NCI-H2227 (cell line): ENCODE measurements at regions not wholly inside any gene's neighbourhood (a gene's known extent, or its start where the extent isn't known, plus 50 kb on each side); places are given as distances from the start of the nearest gene placed in this dataset.
"Not testable (repeated sequence)": the region's sequence is repeated elsewhere in the genome, so short reads cannot be mapped to it uniquely, and the experiment has no call there.

Experiments
- DNase-seq: peaks from one replicate; lab custom pipeline; 2025; ENCODE audit not compliant: unreplicated experiment; lab: John Stamatoyannopoulos, UW

DNA sequence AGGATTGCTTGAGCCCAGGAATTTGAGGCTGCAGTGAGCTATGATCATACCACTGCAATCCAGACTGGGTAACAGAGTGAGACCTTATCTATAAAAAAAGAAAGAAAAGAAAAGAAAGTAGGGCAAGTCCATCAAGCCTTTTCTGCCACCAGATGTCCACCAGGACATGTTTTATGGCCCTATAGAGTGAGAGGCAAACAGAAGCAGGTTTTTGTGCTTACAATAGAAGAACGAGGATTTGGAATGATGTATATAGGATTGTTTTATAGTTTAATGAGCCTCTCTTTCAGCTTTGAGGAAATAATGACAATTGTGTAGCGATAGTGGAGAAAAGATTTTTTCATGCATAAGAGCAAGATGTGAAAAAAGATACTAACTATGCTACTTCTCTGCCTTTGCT lies 480.5 kb downstream of the KLF12 start:
- DNase-seq, result no peak

DNA sequence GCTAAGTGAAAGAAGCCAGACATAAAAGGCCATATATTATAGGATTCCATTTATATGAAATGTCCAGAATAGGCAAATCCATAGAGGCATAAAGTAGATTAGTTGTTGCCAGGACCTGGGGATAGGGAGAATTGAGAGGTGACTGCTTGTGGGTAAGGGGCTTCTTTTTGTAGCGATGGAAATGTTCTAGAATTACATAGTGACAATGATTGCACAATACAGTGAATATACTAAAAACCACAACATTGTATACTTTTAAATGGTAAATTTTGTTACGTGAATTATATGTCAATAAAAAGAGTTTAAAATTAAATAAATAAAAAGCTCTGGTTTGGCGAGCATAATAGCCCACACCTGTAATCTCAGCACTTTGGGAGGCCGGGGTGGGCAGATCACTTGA lies 486.8 kb downstream of the KLF12 start:
- DNase-seq, result no peak

DNA sequence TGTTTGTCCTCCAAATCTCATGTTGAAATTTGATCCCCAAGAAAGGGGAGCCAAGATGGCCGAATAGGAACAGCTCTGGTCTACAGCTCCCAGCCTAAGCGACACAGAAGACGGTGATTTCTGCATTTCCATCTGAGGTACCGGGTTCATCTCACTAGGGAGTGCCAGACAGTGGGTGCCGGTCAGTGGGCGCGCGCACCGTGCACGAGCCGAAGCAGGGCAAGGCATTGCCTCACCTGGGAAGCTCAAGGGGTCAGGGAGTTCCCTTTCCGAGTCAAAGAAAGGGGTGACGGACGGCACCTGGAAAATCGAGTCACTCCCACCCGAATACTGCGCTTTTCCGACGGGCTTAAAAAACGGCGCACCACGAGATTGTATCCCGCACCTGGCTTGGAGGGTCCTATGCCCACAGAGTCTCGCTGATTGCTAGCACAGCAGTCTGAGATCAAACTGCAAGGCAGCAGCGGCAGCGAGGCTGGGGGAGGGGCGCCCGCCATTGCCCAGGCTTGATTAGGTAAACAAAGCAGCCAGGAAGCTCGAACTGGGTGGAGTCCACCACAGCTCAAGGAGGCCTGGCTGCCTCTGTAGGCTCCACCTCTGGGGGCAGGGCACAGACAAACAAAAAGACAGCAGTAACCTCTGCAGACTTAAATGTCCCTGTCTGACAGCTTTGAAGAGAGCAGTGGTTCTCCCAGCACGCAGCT lies 493.6 kb downstream of the KLF12 start:
- DNase-seq, result not testable (repeated sequence)

DNA sequence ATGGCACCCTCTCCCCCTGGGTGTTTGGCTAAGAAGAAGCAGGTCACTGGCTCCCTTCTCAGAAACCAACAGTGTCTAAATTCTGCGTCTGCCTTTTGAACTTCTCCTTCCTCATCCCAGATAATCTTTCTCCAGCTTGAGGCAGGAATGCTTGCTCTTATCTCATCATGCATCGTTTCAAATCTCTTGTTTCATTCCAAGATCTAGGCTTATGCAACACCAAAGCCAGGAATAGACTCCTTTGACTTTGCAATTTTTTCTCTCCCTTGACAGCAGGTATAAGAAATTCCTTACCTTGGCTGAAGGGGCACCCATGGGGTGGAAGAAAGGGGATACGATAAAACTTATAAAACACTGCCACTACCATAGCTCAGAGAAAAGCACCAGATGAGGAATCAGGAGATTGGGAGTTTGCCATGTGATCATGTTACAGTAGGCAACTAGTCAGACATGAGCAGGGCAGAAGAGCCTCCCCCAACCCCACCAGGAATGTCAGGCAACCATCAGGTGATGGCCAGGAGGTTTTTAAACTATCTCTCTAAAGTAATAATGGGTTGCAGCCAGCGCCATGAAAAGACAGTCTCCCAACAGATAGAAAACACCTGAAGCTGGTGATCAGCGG lies 498.9 kb downstream of the KLF12 start:
- no peak for DNase-seq

DNA sequence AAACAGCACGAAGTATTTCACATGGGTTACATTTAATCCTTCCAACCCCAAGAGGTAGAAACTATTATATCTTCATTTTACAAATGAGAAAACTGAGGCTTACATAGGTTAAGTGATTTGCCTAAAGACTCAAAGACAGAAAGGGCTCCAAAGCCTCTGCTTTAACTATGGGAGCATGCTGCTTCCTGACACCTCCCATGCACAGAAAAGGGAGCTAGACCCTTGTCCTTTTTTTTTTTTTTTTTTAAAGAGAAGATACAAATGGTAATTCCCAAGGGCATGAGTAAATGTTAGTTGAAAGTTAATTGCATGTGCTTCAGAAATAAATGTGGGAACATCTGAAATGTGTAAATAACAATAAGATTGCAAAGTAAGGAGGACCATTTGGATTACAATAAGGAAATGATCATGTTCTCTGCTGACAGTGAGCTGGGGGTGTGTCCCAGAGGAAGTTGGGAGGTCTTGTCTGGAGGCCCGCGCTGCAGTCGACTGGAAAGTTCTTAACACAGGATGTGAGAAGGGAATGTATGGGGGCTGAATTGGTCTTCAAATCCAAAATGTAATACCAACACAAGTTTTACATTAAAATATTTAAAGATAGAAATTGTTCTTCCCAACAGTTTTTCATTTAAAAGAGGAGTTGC lies 500.3 kb downstream of the KLF12 start:
- no peak for DNase-seq

DNA sequence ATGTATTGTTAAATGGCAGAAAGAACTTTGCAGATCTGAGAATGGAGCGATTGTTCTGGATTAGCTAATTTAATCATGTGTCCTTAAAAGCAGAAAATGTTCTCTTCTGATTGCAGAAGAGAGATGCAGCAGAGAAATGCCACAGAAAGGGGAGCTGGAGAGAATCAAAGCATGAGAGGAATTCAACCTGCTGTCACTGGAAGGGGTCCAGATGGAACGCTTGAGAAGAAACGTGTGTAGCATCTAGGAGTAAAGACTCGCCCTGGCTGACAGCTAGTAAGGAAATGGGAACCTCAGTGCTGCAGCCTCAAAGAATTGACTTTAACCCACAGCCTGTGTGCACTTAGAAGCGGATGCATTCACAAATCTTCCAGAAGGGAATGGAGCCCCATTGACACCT lies 502.8 kb downstream of the KLF12 start:
- no peak for DNase-seq

DNA sequence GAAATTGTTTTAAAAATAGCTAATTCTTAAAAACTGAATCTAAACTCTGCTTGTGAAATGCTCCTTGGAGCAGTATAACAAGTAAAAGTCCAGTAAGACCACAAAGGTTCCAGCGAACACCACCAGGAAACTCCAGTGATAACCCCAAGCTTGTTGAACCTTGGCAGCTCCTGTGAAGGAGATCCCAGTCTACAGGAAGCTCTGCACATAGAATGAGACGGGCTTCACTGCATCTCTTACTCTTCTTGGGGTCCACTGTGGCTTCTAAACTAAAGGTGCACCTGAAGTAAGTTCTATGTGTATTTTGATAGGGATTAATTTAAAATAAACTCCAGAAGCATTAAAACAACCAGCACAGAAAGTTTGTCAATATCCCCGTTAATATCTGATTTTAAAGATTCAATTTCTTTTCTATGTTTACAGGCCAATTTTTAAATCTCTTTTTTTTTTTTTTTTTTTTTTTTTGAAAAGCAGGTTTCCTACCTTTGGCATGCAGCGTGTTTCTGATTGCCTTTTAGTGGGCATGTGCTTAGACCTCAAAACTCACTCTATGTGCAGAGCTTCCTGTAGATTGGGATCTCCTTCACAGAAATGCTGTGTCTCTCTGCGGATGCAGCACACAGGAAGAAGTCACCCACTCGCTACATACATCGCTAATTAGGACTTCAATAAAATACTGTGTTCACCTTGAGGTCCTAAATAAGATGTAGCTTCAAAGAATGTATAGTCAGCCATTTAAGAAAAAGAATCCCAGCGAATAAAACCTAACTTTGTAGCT lies 508.5 kb downstream of the KLF12 start:
- no peak for DNase-seq

DNA sequence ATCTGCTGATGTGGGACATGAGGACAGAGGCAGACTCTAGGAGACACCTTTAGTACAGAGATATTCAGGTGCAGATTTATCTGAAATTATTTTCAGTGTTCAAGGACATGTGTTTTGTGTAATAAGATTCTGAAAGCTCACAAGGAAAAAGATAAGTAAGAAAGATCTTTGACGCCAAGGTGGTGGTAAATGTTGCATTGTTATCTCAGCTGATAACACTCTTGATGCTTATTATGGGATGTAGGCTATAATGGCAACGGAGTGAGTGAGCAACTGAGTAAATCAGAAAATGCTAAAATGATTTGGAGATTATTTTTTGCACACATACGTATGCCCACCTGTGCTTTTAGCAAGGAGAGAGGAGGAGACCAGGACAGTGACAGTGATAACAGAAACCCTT lies 510.9 kb downstream of the KLF12 start:
- no peak for DNase-seq

DNA sequence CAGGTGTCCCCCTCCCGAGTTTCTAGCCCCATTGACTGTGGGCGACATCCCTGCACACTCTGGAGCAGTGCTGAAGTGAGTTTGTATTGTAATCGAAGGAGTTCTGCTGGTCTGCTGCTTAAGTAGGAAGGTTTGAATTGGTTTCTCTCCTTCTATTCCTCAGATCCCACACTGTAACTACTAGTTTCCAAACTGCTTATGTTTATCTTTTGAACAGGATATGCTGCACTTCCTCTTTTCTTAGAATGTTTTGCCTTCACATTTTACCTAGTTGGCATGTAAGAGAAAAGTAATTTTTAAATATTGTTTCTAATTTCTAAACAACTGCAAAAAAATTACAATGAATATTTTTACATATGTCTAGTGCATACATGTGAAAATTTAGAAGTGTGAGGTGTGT lies 511.8 kb downstream of the KLF12 start:
- DNase-seq, result no peak

DNA sequence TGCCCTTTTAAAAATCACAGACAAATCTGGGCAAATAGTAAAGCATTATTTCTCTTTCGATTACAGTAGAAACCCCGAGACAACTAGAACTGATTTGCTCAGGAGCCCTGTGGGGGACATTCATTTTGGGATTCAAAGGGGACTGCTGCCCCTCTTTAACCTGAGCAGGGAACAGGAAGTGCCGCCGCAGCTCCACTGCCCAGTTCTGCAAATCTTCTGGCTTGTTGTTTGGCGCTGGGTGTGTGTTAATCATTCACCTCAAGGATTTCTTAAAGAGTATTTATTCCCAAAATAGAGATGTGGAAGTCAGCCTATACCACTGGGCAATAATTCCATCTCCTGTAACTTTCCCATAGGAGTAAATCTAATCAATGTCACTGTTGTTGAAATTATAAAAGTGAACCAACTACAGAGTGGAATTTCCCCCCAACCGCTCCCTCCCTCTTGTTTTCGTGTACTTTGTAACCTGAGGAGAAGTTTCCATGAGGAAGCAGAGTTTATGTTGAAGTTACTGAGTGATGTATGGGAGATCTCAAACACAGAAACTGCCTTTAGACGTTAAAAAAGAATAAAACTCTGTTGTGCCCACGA lies 515.8 kb downstream of the KLF12 start:
- no peak for DNase-seq

DNA sequence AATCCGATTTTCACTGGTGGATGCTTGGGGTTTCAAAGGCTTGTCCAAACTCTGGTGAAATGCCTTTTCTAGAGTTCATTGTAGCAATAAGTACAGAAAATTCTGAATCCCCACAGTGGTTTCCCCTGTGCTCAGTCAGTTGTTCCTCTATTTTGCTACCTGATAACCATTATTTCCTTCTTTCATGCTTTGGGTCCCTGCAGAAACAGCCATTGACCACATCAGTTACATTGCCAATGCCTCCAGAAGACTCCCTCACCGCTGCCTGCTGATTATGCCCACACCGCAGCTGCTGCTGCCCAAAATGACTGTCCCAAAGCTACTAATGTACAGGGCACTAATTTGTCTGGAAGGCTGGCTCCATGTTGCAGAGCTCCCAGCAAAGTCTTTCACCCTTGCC lies 517.3 kb downstream of the KLF12 start:
- no peak for DNase-seq

DNA sequence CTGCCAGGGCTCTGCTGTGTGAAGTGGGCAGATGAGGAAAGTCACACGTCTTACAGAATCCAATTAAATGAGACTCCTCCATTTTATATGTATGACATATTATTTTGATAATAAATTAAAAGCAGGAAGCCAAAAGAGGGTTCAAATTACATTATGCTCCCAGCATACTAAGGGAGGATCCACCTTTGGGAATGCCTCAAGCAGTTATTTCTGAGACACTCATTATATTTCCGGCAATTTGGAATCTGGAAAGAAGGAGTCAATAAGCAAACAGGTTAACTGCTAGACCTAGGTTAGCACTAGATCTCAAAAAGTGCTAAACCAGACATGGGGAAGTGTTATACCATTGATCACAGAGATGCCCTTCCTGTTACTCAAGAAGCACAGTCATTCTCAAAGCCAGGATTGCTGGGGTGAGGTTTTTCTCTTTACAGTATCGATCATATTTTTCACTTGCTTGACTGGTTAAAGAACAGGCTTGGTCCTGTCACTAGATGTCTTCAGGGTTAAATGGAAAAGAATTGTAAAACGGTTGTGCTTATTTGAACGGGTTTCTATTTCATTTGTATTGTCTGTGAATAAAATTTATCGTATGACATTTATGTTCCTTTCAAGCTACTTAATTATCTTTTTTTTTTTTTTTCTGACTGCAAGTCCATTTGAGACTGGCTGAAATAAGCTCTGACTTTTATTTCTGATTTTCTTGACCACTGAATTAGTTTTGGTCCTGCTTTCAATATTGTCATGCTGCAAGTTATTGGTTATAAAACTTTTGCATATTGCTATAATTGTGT lies 523.2 kb downstream of the KLF12 start:
- DNase-seq, result no peak

DNA sequence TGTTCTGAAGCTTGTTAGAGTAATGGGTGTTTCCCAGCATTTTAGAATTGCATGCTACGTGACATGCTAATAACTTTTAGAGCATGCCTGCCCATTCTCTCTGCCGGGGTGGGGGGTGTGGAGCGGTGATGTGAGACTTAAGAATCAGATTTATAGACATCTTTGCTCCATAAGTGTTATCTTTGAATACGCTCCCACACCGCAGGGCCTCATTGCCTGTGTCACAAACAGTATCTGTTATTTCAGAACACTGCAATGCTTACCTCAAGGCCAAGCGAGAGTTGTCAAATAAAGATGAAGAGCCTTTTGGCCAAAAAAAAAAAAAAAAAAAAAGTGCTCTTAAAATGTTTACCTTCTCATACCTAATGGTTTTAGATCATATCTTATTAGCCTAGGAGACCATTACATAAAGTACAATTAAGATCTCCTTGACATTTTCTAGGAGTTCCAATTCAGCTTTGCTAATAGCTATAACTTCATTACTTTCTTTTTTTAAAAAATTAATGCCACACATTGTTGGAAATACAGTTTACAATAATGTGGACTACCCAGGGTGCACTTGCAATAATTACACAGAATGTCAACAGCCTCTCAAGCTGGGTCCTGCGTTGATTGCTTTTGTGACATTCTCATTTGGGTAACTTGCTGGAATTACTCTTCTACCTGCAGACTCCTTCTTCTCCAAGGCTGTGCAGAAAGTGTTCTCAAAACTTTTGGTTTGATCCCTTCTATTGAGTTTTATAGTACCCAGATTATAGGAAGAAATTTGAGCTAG lies 525.3 kb downstream of the KLF12 start:
- DNase-seq, result peak; percentile 3

DNA sequence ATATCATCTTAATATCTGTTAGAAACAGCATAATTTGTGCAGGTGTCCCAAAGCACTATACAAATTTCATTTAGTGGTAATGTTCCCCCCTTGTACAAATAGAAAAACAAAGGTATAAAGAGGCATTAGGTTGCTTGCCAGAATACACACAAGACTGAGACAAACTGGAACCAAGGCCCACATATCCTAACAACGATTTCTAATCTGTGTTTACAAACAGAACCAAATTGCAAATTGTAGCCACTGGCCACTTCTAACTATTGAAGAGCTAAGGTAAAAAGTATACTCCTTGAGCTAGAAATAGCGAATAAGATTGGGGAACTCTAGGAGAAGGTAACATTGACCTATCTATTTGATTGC lies 526.1 kb downstream of the KLF12 start:
- DNase-seq, result no peak

DNA sequence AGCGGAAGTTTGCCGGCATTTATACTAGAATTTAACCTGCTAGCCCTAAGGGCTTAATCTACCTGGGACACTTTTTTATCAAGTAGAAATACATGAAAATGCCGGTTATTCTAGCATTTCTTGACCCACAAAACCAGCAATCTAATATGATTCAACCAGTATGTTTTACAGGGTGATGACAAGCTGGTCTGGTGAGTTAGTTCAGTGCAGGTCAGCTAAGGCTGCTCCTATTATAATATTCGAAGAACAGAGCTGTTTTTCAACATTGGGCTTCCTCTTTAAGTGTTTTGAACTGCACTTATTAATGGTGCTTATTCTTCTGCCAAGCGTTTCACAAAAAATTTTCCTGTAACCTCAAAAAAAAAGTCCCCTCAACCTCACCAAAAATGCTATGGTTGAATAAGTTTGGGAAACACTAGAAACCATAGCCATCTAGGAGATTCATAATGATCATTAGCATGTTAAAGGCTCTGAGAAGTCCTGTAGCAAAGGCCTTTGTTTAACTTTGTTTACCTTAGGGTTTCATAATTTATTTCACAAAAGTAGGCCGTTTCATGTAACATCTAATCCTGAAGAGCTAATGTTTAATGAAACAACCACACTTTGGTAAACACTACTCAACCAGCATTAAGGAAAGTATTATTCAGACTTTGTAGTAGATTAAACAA lies 526.6 kb downstream of the KLF12 start:
- no peak for DNase-seq

DNA sequence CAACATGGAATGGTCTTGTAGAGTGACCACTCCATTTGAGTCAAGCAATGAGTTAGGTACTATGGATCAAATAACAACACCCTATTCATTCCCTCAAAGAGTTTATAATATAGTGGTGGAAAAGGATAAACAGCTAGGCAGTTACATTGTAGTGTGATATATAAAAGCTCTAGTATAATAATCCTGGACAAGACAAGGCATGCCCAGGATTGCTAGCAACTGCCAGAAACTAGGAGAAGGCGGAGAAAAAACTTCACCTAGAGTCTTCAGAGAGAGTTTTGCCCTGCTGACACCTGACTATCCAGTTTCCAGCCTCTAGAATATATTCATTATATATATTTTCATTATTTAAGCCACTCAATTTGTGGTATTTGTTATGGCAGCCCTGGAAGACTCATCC lies 530.6 kb downstream of the KLF12 start:
- no peak for DNase-seq

DNA sequence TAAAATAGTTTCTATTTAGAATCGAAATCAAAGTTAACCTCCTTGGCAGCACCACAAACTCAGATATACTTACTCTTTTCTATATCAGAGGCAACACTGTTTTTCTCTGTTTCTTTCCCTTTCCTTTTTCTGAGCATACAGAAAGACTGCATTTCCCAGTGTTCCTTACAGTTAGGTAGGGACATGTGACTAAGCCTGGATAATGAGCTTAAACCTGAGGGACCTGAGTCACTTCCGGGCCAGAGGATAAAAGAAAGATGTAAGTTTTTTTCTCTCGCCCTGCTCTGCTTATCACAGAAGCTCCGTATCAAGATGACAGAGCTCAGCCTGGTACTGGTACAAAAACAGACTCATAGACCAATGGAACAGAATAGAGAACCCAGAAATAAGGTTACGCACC lies 531.9 kb downstream of the KLF12 start:
- DNase-seq, result no peak

DNA sequence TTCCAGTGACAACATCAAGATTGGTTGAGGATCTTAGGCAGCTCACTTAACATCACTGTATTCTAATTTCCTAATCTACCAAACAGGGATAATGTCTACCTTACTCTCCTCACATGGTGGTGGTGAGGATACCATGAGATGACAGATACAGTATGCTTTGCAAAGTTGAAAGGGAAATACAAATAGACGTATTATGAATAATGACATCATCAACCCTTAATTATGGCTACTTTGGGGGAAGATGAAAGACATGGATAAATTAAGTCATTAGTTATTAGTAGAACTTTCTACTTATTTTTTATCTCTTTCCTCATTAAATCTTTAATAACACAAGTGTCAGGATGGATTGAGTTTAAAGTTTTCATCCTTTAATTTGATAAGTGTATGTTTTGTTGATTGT lies 532.5 kb downstream of the KLF12 start:
- no peak for DNase-seq
